Caco-2 (cell line): ENCODE measurements at regions not wholly inside any gene's neighbourhood (a gene's known extent, or its start where the extent isn't known, plus 50 kb on each side); places are given as distances from the start of the nearest gene placed in this dataset.

Experiments used
- BruUV-seq: library from RNA; stranded (reverse); fragments of 400-500 nt; replicated peaks from 2 replicates; lab custom pipeline; 2021; lab: Mats Ljungman, UMichigan
- CTCF ChIA-PET: fragments of 300-600 bp; sonication (Branson Sonifier 250); formaldehyde crosslinking; loops from one replicate; lab custom pipeline; 2022; ENCODE audit warnings: antibody characterized with exemption; lab: Charles Lee
- POLR2A ChIA-PET: fragments of 300-600 bp; sonication (Branson Sonifier 250); formaldehyde crosslinking; loops from one replicate; lab custom pipeline; 2022; ENCODE audit warnings: antibody characterized with exemption; lab: Charles Lee
- DNase-seq, 2 experiments: peaks; one replicate each; pipeline versions ENCODE4 v3.0.0 to v3.0.0-alpha.2; 2020 to 2022
- H3K27me3 ChIP-seq: replicated peaks from 2 replicates; pipeline ENCODE4 v1.6.0; 2011; ENCODE audit warnings: low read length; ENCODE audit not compliant: control insufficient read depth, insufficient read depth
- H3K36me3 ChIP-seq: 2 replicates; pipeline ENCODE4 v1.5.1; 2011; ENCODE audit warnings: low read length; ENCODE audit not compliant: control insufficient read depth, insufficient read depth
- H3K4me1 ChIP-seq: fragments of 250-450 bp; sonication (Bioruptor Pico); 2 replicates; pipeline ENCODE4 v1.5.1; 2020; ENCODE audit warnings: mild to moderate bottlenecking
- H3K4me3 ChIP-seq: 2 replicates; pipeline ENCODE4 v1.5.1; 2011; ENCODE audit warnings: low read depth, mild to moderate bottlenecking, control low read depth, low read length
- H3K9me3 ChIP-seq: fragments of 250-450 bp; sonication (Bioruptor Pico); 2 replicates; pipeline ENCODE4 v1.5.1; 2020; ENCODE audit warnings: mild to moderate bottlenecking, moderate library complexity
- H3K27ac Mint-ChIP-seq: one replicate; pipeline ENCODE4 v1.8.0; 2022; ENCODE audit warnings: mixed read lengths; ENCODE audit not compliant: unreplicated experiment
- H3K27me3 Mint-ChIP-seq: one replicate; pipeline ENCODE4 v1.8.0; 2022; ENCODE audit warnings: mixed read lengths; ENCODE audit not compliant: insufficient read depth, unreplicated experiment
- H3K36me3 Mint-ChIP-seq: one replicate; pipeline ENCODE4 v1.8.0; 2022; ENCODE audit warnings: mild to moderate bottlenecking, mixed read lengths; ENCODE audit not compliant: insufficient read depth, unreplicated experiment
- H3K4me1 Mint-ChIP-seq: one replicate; pipeline ENCODE4 v1.8.0; 2022; ENCODE audit warnings: low read depth, mixed read lengths; ENCODE audit not compliant: unreplicated experiment
- H3K4me3 Mint-ChIP-seq: one replicate; pipeline ENCODE4 v1.8.0; 2022; ENCODE audit warnings: mild to moderate bottlenecking, moderate library complexity, mixed read lengths; ENCODE audit not compliant: unreplicated experiment
- H3K9me3 Mint-ChIP-seq: one replicate; pipeline ENCODE4 v1.8.0; 2022; ENCODE audit warnings: mixed read lengths; ENCODE audit not compliant: unreplicated experiment
- CTCF ChIP-seq, 2 experiments: fragments of 200-600 bp in 1 of 2; IDR thresholded peaks; 1 replicate in 1 of 2; 2 replicates in 1 of 2; pipeline versions ENCODE4 v1.5.1 to v1.8.0; 2011 to 2022; ENCODE audit warnings: antibody characterized with exemption in 1 of 2, control low read depth in 1 of 2, inconsistent platforms in 1 of 2, low read depth in 1 of 2, low read length in 1 of 2, mild to moderate bottlenecking in 1 of 2, moderate library complexity in 1 of 2; ENCODE audit not compliant: insufficient read depth in 1 of 2, severe bottlenecking in 1 of 2, unreplicated experiment in 1 of 2
- intact Hi-C: fragments of 100-400 bp; cut with micrococcal nuclease; formaldehyde crosslinking; loops from one replicate; pipeline ENCODE4 v1.10.0; 2022; ENCODE audit not compliant: unreplicated experiment

GRCh38 chrX:10988653-10989052 lies 122.5 kb upstream of the HCCS start:
- DNase-seq = no peak
- peaks cover 8% of the 10 kb centered on the region for H3K9me3 Mint-ChIP-seq

GRCh38 chrX:10989386-10989785 lies 121.7 kb upstream of the HCCS start:
- POLR2A ChIA-PET = no interaction called here
- Mint-ChIP-seq H3K27ac (peak overlapping the region; percentile 64), H3K36me3 (peaks cover 8% of the 10 kb centered on the region), H3K27me3 (no peaks in the 10 kb centered on the region), H3K4me3 (no peak overlapping the region), H3K9me3 (peaks cover under 1% of the 10 kb centered on the region), H3K4me1 (peaks cover 28% of the 10 kb centered on the region)
- DNase-seq = peak; percentile 13 to 45
- H3K4me3 ChIP-seq = no peak overlapping the region
- H3K4me1 ChIP-seq = peaks cover 59% of the 10 kb centered on the region
- H3K9me3 ChIP-seq = no peaks in the 10 kb centered on the region
- TF ChIP-seq CTCF (IDR thresholded peaks at IDR 0.05; ENCODE audit: insufficient read depth in 1 of 2, low read depth in 1 of 2, low read length in 1 of 2, severe bottlenecking in 1 of 2, unreplicated experiment in 1 of 2) = no peak
- CTCF ChIA-PET = no interaction called here
- no TSS peak for BruUV-seq
- H3K27me3 ChIP-seq = no peaks in the 10 kb centered on the region
- H3K36me3 ChIP-seq = no peaks in the 10 kb centered on the region
- intact Hi-C loops = no loop called here

More at GRCh38 chrX:10988653-10989052, 122.5 kb upstream of the HCCS start:
- H3K4me3 Mint-ChIP-seq = no peak overlapping the region
- intact Hi-C loops = no loop called here
- no peak for TF ChIP-seq CTCF (IDR thresholded peaks at IDR 0.05; ENCODE audit: insufficient read depth in 1 of 2, low read depth in 1 of 2, low read length in 1 of 2, severe bottlenecking in 1 of 2, unreplicated experiment in 1 of 2)
- BruUV-seq = no TSS peak
- peaks cover 33% of the 10 kb centered on the region for H3K4me1 Mint-ChIP-seq
- POLR2A ChIA-PET = no interaction called here
- H3K4me1 ChIP-seq = peaks cover 59% of the 10 kb centered on the region
- peak overlapping the region; percentile 64 for H3K27ac Mint-ChIP-seq
- no peak overlapping the region for H3K4me3 ChIP-seq
- no peaks in the 10 kb centered on the region for H3K27me3 Mint-ChIP-seq
- CTCF ChIA-PET = no interaction called here
- no peaks in the 10 kb centered on the region for H3K27me3 ChIP-seq
- no peaks in the 10 kb centered on the region for H3K9me3 ChIP-seq
- peaks cover 8% of the 10 kb centered on the region for H3K36me3 Mint-ChIP-seq
- H3K36me3 ChIP-seq = no peaks in the 10 kb centered on the region

GRCh38 chrX:10990418-10990817 lies 120.7 kb upstream of the HCCS start:
- no peak overlapping the region for H3K27ac Mint-ChIP-seq
- ChIA-PET CTCF (no interaction called here), POLR2A (no interaction called here)
- no peak for DNase-seq
- no peak overlapping the region for H3K4me3 Mint-ChIP-seq
- no peaks in the 10 kb centered on the region for H3K9me3 Mint-ChIP-seq
- peaks cover 59% of the 10 kb centered on the region for H3K4me1 ChIP-seq
- TF ChIP-seq CTCF (IDR thresholded peaks at IDR 0.05; ENCODE audit: insufficient read depth in 1 of 2, low read depth in 1 of 2, low read length in 1 of 2, severe bottlenecking in 1 of 2, unreplicated experiment in 1 of 2) = no peak
- H3K9me3 ChIP-seq = no peaks in the 10 kb centered on the region
- H3K36me3 Mint-ChIP-seq = peaks cover 8% of the 10 kb centered on the region
- H3K36me3 ChIP-seq = no peaks in the 10 kb centered on the region
- intact Hi-C loops = loop anchor here (5.0 to 10.0 kb wide), 3 partner anchors 53 to 114 kb away; no protein-coding TSS in a partner anchor
- no TSS peak for BruUV-seq
- no peaks in the 10 kb centered on the region for H3K27me3 Mint-ChIP-seq
- H3K4me3 ChIP-seq = no peak overlapping the region
- no peaks in the 10 kb centered on the region for H3K27me3 ChIP-seq
- peaks cover 28% of the 10 kb centered on the region for H3K4me1 Mint-ChIP-seq
